WTC11 (cell line): ENCODE measurements at regions not wholly inside any gene's neighbourhood (a gene's known extent, or its start where the extent isn't known, plus 50 kb on each side); places are given as distances from the start of the nearest gene placed in this dataset.

Source experiments
- ATAC-seq: fragments of 200-7000 bp; cut with Tn5 transposase; 2 replicates; pipeline ENCODE4 v1.10.0; 2021; ENCODE audit warnings: mild to moderate bottlenecking, moderate library complexity
- CTCF ChIA-PET: fragments of 300-600 bp; sonication (Branson Sonifier 250); formaldehyde crosslinking; loops from one replicate; lab custom pipeline; 2021; ENCODE audit warnings: antibody characterized with exemption; lab: Charles Lee
- POLR2A ChIA-PET: fragments of 350-600 bp; sonication (Branson Sonifier 250); formaldehyde crosslinking; loops from one replicate; lab custom pipeline; 2021; ENCODE audit warnings: antibody characterized with exemption; lab: Charles Lee
- DNase-seq: peaks from one replicate; pipeline ENCODE4 v3.0.0; 2021; ENCODE audit warnings: low spot score
- H3K27ac Mint-ChIP-seq: 2 replicates; pipeline ENCODE4 v1.8.0; 2021; ENCODE audit warnings: mixed read lengths
- H3K27me3 Mint-ChIP-seq: 2 replicates; pipeline ENCODE4 v1.8.0; 2021; ENCODE audit warnings: low read depth, mild to moderate bottlenecking, moderate library complexity, mixed read lengths
- H3K36me3 Mint-ChIP-seq: 2 replicates; pipeline ENCODE4 v1.8.0; 2021; ENCODE audit warnings: mixed read lengths
- H3K4me1 Mint-ChIP-seq: 2 replicates; pipeline ENCODE4 v1.8.0; 2022; ENCODE audit warnings: mixed read lengths
- H3K4me3 Mint-ChIP-seq: 2 replicates; pipeline ENCODE4 v1.8.0; 2021; ENCODE audit warnings: mild to moderate bottlenecking, moderate library complexity, mixed read lengths
- H3K9me3 Mint-ChIP-seq: 2 replicates; pipeline ENCODE4 v1.8.0; 2021; ENCODE audit warnings: mixed read lengths
- CREM ChIP-seq: sonication (generic); formaldehyde crosslinking; IDR thresholded peaks from 2 replicates; pipeline ENCODE4 v1.8.1; 2022; ENCODE audit warnings: mild to moderate bottlenecking, missing genetic modification reagents, moderate library complexity
- ELF4 ChIP-seq: sonication (generic); formaldehyde crosslinking; IDR thresholded peaks from 2 replicates; pipeline ENCODE4 v1.8.1; 2022; ENCODE audit warnings: low read depth, mild to moderate bottlenecking, moderate library complexity, missing genetic modification reagents
- ETV6 ChIP-seq: sonication (generic); formaldehyde crosslinking; IDR thresholded peaks from 2 replicates; pipeline ENCODE4 v1.8.1; 2022; ENCODE audit warnings: mild to moderate bottlenecking, missing genetic modification reagents
- HMGA2 ChIP-seq: fragments of 250-450 bp; sonication (Bioruptor Pico); IDR thresholded peaks from 2 replicates; pipeline ENCODE4 v1.4.0; 2021; ENCODE audit warnings: mild to moderate bottlenecking, moderate library complexity
- JAZF1 ChIP-seq: fragments of 250-450 bp; sonication (Bioruptor Pico); IDR thresholded peaks from 2 replicates; pipeline ENCODE4 v1.9.0; 2021; ENCODE audit warnings: moderate library complexity, mild to moderate bottlenecking, inconsistent platforms
- JUN ChIP-seq: sonication (generic); formaldehyde crosslinking; IDR thresholded peaks from 2 replicates; pipeline ENCODE4 v1.8.0; 2023; ENCODE audit warnings: mild to moderate bottlenecking, missing genetic modification reagents
- KAT7 ChIP-seq: sonication (generic); formaldehyde crosslinking; IDR thresholded peaks from 2 replicates; pipeline ENCODE4 v1.8.1; 2023; ENCODE audit warnings: missing genetic modification reagents, mild to moderate bottlenecking, borderline replicate concordance
- NFYB ChIP-seq: sonication (generic); formaldehyde crosslinking; conservative IDR thresholded peaks from 2 replicates; pipeline ENCODE4 v1.8.0; 2022; ENCODE audit warnings: low read depth, missing genetic modification reagents
- NR2C2 ChIP-seq: sonication (generic); formaldehyde crosslinking; IDR thresholded peaks from 2 replicates; pipeline ENCODE4 v1.8.0; 2022; ENCODE audit warnings: mild to moderate bottlenecking, missing genetic modification reagents
- TEAD1 ChIP-seq: sonication (generic); formaldehyde crosslinking; IDR thresholded peaks from 2 replicates; pipeline ENCODE4 v1.8.0; 2022; ENCODE audit warnings: mild to moderate bottlenecking, missing genetic modification reagents
- ZNF121 ChIP-seq: sonication (generic); formaldehyde crosslinking; IDR thresholded peaks from 2 replicates; pipeline ENCODE4 v1.8.0; 2023; ENCODE audit warnings: missing genetic modification reagents
- ZNF219 ChIP-seq: sonication (generic); formaldehyde crosslinking; IDR thresholded peaks from 2 replicates; pipeline ENCODE4 v1.8.0; 2023; ENCODE audit warnings: missing genetic modification reagents, mild to moderate bottlenecking, borderline replicate concordance
- ZNF671 ChIP-seq: fragments of 250-450 bp; sonication (Bioruptor Pico); IDR thresholded peaks from 2 replicates; pipeline ENCODE4 v1.8.0; 2021; ENCODE audit warnings: mild to moderate bottlenecking
- TF ChIP-seq, protein P1 (sequence below): sonication (generic); formaldehyde crosslinking; IDR thresholded peaks from 2 replicates; pipeline ENCODE4 v1.8.1; 2022; ENCODE audit warnings: low read depth, missing genetic modification reagents, borderline replicate concordance
- TF ChIP-seq, protein P2 (sequence below): sonication (generic); formaldehyde crosslinking; IDR thresholded peaks from 2 replicates; pipeline ENCODE4 v1.8.1; 2023; ENCODE audit warnings: mild to moderate bottlenecking, missing genetic modification reagents, moderate library complexity
- TF ChIP-seq, protein P3 (sequence below): sonication (generic); formaldehyde crosslinking; IDR thresholded peaks from 2 replicates; pipeline ENCODE4 v1.8.1; 2023; ENCODE audit warnings: mild to moderate bottlenecking, moderate library complexity, missing genetic modification reagents
- TF ChIP-seq, protein P4 (sequence below): sonication (generic); formaldehyde crosslinking; IDR thresholded peaks from 2 replicates; pipeline ENCODE4 v1.8.1; 2022; ENCODE audit warnings: mild to moderate bottlenecking, missing genetic modification reagents, moderate library complexity, borderline replicate concordance
- TF ChIP-seq, protein P5 (sequence below): fragments of 250-450 bp; sonication (Bioruptor Pico); IDR thresholded peaks from 2 replicates; pipeline ENCODE4 v1.9.0; 2021; ENCODE audit warnings: moderate library complexity, mild to moderate bottlenecking, inconsistent platforms, borderline replicate concordance
- TF ChIP-seq, protein P6 (sequence below): sonication (generic); formaldehyde crosslinking; IDR thresholded peaks from 2 replicates; pipeline ENCODE4 v1.8.1; 2022; ENCODE audit warnings: low read depth, mild to moderate bottlenecking, moderate library complexity, missing genetic modification reagents, borderline replicate concordance
- TF ChIP-seq, protein P7 (sequence below): sonication (generic); formaldehyde crosslinking; IDR thresholded peaks from 2 replicates; pipeline ENCODE4 v1.8.1; 2022; ENCODE audit warnings: mild to moderate bottlenecking, moderate library complexity, missing genetic modification reagents

DNA sequence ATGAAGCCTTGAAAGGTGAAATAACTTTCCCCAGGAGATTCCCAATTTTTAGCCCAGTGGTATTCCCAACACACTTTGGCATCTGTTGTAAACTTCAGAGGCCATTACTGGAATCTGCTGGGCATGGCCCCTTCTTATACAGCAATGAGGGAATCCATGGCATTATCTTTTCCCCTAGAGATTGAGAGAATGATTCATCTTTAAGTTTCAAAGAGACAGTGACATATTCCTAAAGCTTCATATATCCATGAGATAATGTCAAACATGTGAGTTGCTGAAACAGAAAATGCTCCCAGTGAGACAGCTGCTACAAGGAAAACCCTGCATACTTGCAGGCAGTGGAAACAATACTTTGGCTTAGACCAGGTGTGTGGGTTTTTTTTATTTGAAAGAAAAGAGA lies 51.1 kb upstream of the DLX2 start (continued):
- TF ChIP-seq NFYB: no peak
- TF ChIP-seq, protein P1, sequence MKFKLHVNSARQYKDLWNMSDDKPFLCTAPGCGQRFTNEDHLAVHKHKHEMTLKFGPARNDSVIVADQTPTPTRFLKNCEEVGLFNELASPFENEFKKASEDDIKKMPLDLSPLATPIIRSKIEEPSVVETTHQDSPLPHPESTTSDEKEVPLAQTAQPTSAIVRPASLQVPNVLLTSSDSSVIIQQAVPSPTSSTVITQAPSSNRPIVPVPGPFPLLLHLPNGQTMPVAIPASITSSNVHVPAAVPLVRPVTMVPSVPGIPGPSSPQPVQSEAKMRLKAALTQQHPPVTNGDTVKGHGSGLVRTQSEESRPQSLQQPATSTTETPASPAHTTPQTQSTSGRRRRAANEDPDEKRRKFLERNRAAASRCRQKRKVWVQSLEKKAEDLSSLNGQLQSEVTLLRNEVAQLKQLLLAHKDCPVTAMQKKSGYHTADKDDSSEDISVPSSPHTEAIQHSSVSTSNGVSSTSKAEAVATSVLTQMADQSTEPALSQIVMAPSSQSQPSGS (CRISPR knock-in tag): no peak
- TF ChIP-seq ZNF121: no peak
- no peak for TF ChIP-seq ETV6 (CRISPR knock-in tag)
- TF ChIP-seq, protein P2, sequence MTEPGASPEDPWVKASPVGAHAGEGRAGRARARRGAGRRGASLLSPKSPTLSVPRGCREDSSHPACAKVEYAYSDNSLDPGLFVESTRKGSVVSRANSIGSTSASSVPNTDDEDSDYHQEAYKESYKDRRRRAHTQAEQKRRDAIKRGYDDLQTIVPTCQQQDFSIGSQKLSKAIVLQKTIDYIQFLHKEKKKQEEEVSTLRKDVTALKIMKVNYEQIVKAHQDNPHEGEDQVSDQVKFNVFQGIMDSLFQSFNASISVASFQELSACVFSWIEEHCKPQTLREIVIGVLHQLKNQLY: no peak
- TF ChIP-seq, protein P3, sequence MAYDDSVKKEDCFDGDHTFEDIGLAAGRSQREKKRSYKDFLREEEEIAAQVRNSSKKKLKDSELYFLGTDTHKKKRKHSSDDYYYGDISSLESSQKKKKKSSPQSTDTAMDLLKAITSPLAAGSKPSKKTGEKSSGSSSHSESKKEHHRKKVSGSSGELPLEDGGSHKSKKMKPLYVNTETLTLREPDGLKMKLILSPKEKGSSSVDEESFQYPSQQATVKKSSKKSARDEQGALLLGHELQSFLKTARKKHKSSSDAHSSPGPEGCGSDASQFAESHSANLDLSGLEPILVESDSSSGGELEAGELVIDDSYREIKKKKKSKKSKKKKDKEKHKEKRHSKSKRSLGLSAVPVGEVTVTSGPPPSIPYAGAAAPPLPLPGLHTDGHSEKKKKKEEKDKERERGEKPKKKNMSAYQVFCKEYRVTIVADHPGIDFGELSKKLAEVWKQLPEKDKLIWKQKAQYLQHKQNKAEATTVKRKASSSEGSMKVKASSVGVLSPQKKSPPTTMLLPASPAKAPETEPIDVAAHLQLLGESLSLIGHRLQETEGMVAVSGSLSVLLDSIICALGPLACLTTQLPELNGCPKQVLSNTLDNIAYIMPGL: no peak
- TF ChIP-seq, protein P4, sequence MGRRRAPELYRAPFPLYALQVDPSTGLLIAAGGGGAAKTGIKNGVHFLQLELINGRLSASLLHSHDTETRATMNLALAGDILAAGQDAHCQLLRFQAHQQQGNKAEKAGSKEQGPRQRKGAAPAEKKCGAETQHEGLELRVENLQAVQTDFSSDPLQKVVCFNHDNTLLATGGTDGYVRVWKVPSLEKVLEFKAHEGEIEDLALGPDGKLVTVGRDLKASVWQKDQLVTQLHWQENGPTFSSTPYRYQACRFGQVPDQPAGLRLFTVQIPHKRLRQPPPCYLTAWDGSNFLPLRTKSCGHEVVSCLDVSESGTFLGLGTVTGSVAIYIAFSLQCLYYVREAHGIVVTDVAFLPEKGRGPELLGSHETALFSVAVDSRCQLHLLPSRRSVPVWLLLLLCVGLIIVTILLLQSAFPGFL (CRISPR knock-in tag): no peak
- TF ChIP-seq KAT7 (CRISPR knock-in tag): no peak
- TF ChIP-seq, all 79 proteins: peak for 0

DNA sequence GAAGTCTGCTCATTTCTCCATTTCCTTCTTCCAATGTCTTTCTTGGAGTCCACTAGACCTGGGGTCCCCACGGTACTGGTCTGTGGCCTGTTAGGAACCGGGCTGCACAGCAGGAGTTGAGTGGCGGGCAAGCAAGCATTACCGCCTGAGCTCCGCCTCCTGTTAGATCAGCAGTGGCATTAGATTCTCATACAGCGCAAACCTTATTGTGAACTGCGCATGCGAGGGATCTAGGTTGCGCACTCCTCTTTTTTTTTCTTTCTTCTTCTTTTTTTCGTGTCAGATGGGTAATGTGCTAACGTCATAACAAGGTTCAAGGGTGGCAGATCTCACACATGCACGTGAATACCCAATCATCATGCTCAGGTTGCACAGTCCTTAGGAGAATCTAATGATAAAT lies 53.1 kb upstream of the DLX2 start:
- no peak overlapping the region for H3K4me3 Mint-ChIP-seq
- no peaks in the 10 kb centered on the region for H3K4me1 Mint-ChIP-seq
- H3K27ac Mint-ChIP-seq: no peak overlapping the region
- DNase-seq: no peak
- no peaks in the 10 kb centered on the region for H3K36me3 Mint-ChIP-seq
- CTCF ChIA-PET: interaction anchor here (0.9 kb wide), 1 partner anchor 28 kb away, joined by 3 read pairs; no protein-coding TSS in a partner anchor
- H3K9me3 Mint-ChIP-seq: peaks cover 16% of the 10 kb centered on the region
- no peak for ATAC-seq
- no peak for TF ChIP-seq CREM (CRISPR knock-in tag)
- TF ChIP-seq, protein P5, sequence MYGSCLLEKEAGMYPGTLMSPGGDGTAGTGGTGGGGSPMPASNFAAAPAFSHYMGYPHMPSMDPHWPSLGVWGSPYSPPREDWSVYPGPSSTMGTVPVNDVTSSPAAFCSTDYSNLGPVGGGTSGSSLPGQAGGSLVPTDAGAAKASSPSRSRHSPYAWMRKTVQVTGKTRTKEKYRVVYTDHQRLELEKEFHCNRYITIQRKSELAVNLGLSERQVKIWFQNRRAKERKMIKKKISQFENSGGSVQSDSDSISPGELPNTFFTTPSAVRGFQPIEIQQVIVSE (CRISPR knock-in tag): no peak
- TF ChIP-seq JAZF1: no peak
- no peak for TF ChIP-seq NR2C2 (CRISPR knock-in tag)
- TF ChIP-seq, protein P3: no peak
- no peak for TF ChIP-seq ZNF671 (CRISPR knock-in tag)
- no peak for TF ChIP-seq ZNF219
- TF ChIP-seq, protein P4 (CRISPR knock-in tag): no peak
- TF ChIP-seq, protein P6, sequence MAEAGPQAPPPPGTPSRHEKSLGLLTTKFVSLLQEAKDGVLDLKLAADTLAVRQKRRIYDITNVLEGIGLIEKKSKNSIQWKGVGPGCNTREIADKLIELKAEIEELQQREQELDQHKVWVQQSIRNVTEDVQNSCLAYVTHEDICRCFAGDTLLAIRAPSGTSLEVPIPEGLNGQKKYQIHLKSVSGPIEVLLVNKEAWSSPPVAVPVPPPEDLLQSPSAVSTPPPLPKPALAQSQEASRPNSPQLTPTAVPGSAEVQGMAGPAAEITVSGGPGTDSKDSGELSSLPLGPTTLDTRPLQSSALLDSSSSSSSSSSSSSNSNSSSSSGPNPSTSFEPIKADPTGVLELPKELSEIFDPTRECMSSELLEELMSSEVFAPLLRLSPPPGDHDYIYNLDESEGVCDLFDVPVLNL (CRISPR knock-in tag): no peak
- no peak for TF ChIP-seq TEAD1 (CRISPR knock-in tag)
- TF ChIP-seq HMGA2 (CRISPR knock-in tag): no peak
- TF ChIP-seq JUN (CRISPR knock-in tag): no peak
- TF ChIP-seq, protein P7, sequence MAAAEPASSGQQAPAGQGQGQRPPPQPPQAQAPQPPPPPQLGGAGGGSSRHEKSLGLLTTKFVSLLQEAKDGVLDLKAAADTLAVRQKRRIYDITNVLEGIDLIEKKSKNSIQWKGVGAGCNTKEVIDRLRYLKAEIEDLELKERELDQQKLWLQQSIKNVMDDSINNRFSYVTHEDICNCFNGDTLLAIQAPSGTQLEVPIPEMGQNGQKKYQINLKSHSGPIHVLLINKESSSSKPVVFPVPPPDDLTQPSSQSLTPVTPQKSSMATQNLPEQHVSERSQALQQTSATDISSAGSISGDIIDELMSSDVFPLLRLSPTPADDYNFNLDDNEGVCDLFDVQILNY: no peak
- TF ChIP-seq ELF4 (CRISPR knock-in tag): no peak
- POLR2A ChIA-PET: no interaction called here
- peaks cover 39% of the 10 kb centered on the region for H3K27me3 Mint-ChIP-seq
